Endothelial cell of umbilical vein (primary cell): ENCODE measurements at regions not wholly inside any gene's neighbourhood (a gene's known extent, or its start where the extent isn't known, plus 50 kb on each side); places are given as distances from the start of the nearest gene placed in this dataset.

ENCODE experiments used
- BruUV-seq: library from RNA; stranded (reverse); fragments of 400-500 nt; replicated peaks from 2 replicates; lab custom pipeline; 2021; lab: Mats Ljungman, UMichigan
- CTCF ChIA-PET: fragments of 300-600, 350-600 bp; sonication (Branson Sonifier 250); formaldehyde crosslinking; loops from one replicate; lab custom pipeline; 2021; ENCODE audit warnings: antibody characterized with exemption, inconsistent platforms; lab: Charles Lee
- POLR2A ChIA-PET: fragments of 300-600, 350-600 bp; sonication (Branson Sonifier 250); formaldehyde crosslinking; loops from one replicate; lab custom pipeline; 2021; ENCODE audit warnings: antibody characterized with exemption, inconsistent platforms; lab: Charles Lee
- DNase-seq: peaks from one replicate; pipeline ENCODE4 v3.0.0-alpha.2; 2011; ENCODE audit warnings: low read depth, low spot score
- FAIRE-seq: peaks from 2 replicates; lab custom pipeline; 2011; peaks lifted over from hg19 to GRCh38; lab: Jason Lieb, UNC
- H2AFZ ChIP-seq: 2 replicates; pipeline ENCODE4 v1.6.0; 2012; ENCODE audit warnings: low read depth, low read length, control low read depth, inconsistent platforms
- H3K27ac ChIP-seq: 2 replicates; pipeline ENCODE4 v1.5.1; 2011; ENCODE audit warnings: low read depth, mild to moderate bottlenecking, control low read depth, low read length, moderate library complexity; ENCODE audit not compliant: insufficient read depth
- H3K27me3 ChIP-seq, 2 experiments: 2 replicates each; pipeline versions ENCODE4 v1.6.0 to v1.6.1; 2011; ENCODE audit warnings: low read length in 2 of 2, mixed read lengths in 1 of 2; ENCODE audit not compliant: control insufficient read depth in 2 of 2, insufficient read depth in 2 of 2
- H3K36me3 ChIP-seq, 2 experiments: 2 replicates in 1 of 2; 3 replicates in 1 of 2; pipeline ENCODE4 v1.5.1; 2011; ENCODE audit warnings: low read length in 2 of 2, mild to moderate bottlenecking in 1 of 2, moderate library complexity in 1 of 2; ENCODE audit not compliant: control insufficient read depth in 2 of 2, insufficient read depth in 2 of 2; ENCODE audit errors: extremely low read depth in 1 of 2
- H3K4me1 ChIP-seq: 3 replicates; pipeline ENCODE4 v1.5.1; 2011; ENCODE audit warnings: mild to moderate bottlenecking, low read length; ENCODE audit not compliant: control insufficient read depth, insufficient read depth; ENCODE audit errors: extremely low read depth
- H3K4me2 ChIP-seq: 2 replicates; pipeline ENCODE4 v1.6.1; 2011; ENCODE audit warnings: low read length, control low read depth, mixed read lengths; ENCODE audit not compliant: insufficient read depth
- H3K4me3 ChIP-seq, 3 experiments: fragments of 200-600 bp in 1 of 3; sonication (generic), shearing (Covaris generic) in 1 of 3; replicated peaks in 1 of 3; 2 replicates each; pipeline ENCODE4 v1.5.1; 2011 to 2016; ENCODE audit warnings: control low read depth in 3 of 3, low read length in 3 of 3, mild to moderate bottlenecking in 2 of 3, inconsistent platforms in 1 of 3, low read depth in 1 of 3, moderate library complexity in 1 of 3; ENCODE audit not compliant: insufficient read depth in 1 of 3
- H3K79me2 ChIP-seq: 2 replicates; pipeline ENCODE4 v1.6.0; 2012; ENCODE audit warnings: low read length, inconsistent platforms; ENCODE audit not compliant: control insufficient read depth, insufficient read depth
- H3K9ac ChIP-seq: replicated peaks from 2 replicates; pipeline ENCODE3; 2011; ENCODE audit warnings: low read length, control low read depth; ENCODE audit not compliant: insufficient read depth; ENCODE audit errors: extremely low read depth
- H3K9me1 ChIP-seq: replicated peaks from 3 replicates; pipeline ENCODE4 v1.6.0; 2011; ENCODE audit warnings: mild to moderate bottlenecking, low read length; ENCODE audit not compliant: control insufficient read depth, insufficient read depth; ENCODE audit errors: extremely low read depth
- H3K9me3 ChIP-seq: replicated peaks from 2 replicates; pipeline ENCODE4 v1.5.1; 2012; ENCODE audit warnings: low read length, inconsistent platforms; ENCODE audit not compliant: control insufficient read depth, insufficient read depth
- H4K20me1 ChIP-seq: replicated peaks from 2 replicates; pipeline ENCODE3; 2011; ENCODE audit warnings: mild to moderate bottlenecking, low read length; ENCODE audit not compliant: control insufficient read depth, insufficient read depth; ENCODE audit errors: extremely low read depth
- CTCF ChIP-seq, 2 donors: IDR thresholded peaks; 1 replicate in 1 of 2; 2 replicates in 1 of 2; pipeline ENCODE4 v1.5.1; 2011; ENCODE audit warnings: low read length in 2 of 2, mild to moderate bottlenecking in 2 of 2, moderate library complexity in 2 of 2, control low read depth in 1 of 2, inconsistent platforms in 1 of 2, low read depth in 1 of 2; ENCODE audit not compliant: insufficient read depth in 1 of 2; ENCODE audit errors: extremely low read depth in 1 of 2
- EZH2 ChIP-seq: IDR thresholded peaks from 2 replicates; pipeline ENCODE4 v1.6.1; 2012; ENCODE audit warnings: borderline replicate concordance, low read depth, mild to moderate bottlenecking, moderate library complexity, low read length, inconsistent platforms; ENCODE audit not compliant: severe bottlenecking
- FOS ChIP-seq: IDR thresholded peaks from 2 replicates; pipeline ENCODE4 v1.6.1; 2011; ENCODE audit warnings: mild to moderate bottlenecking, low read length, moderate library complexity, borderline replicate concordance; ENCODE audit not compliant: insufficient read depth
- GATA2 ChIP-seq: IDR thresholded peaks from 2 replicates; pipeline ENCODE4 v1.7.0; 2011; ENCODE audit warnings: low read depth, mild to moderate bottlenecking, moderate library complexity, mixed read lengths, low read length; ENCODE audit not compliant: insufficient read length, insufficient read depth
- JUN ChIP-seq: IDR thresholded peaks from 2 replicates; pipeline ENCODE4 v1.6.1; 2011; ENCODE audit warnings: borderline replicate concordance, low read depth; ENCODE audit not compliant: insufficient read length, insufficient read depth
- MYC ChIP-seq: IDR thresholded peaks from one replicate; pipeline ENCODE4 v1.6.1; 2011; ENCODE audit warnings: mild to moderate bottlenecking, low read depth, low read length
- POLR2A ChIP-seq: IDR thresholded peaks from 2 replicates; pipeline ENCODE4 v1.6.1; 2012; ENCODE audit warnings: low read depth, mild to moderate bottlenecking, control low read depth, low read length
- POLR2AphosphoS5 ChIP-seq: IDR thresholded peaks from 2 replicates; pipeline ENCODE4 v1.6.1; 2012; ENCODE audit warnings: low read depth, mild to moderate bottlenecking, control low read depth, low read length, moderate library complexity; ENCODE audit not compliant: insufficient read depth
- dilution Hi-C: fragments of 300-500 bp; cut with MboI; formaldehyde crosslinking; loops from one replicate; pipeline ENCODE4 v1.15.0; 2019; ENCODE audit warnings: low sequenced_read_pairs; ENCODE audit not compliant: extremely low pct_ligation_motif_present
- intact Hi-C: fragments of 100-400 bp; cut with micrococcal nuclease; formaldehyde crosslinking; loops from one replicate; pipeline ENCODE4 v1.10.0; 2022
- TF ChIP-seq, protein P1 (sequence below): IDR thresholded peaks from 2 replicates; pipeline ENCODE4 v1.6.1; 2011; ENCODE audit not compliant: insufficient read depth, insufficient read length

GRCh38 chr10:21052072-21052708 is 155.1 kb upstream of the NEBL start:
- Histone ChIP-seq H2AFZ (no peak overlapping the region), H3K9me1 (no peaks in the 10 kb centered on the region), H3K4me2 (no peak overlapping the region), H3K4me3 (no peak overlapping the region), H3K79me2 (no peaks in the 10 kb centered on the region), H3K36me3 (no peaks in the 10 kb centered on the region), H3K4me1 (no peaks in the 10 kb centered on the region), H3K27ac (no peak overlapping the region), H4K20me1 (no peaks in the 10 kb centered on the region), H3K27me3 (peaks cover 0 to 1% of the 10 kb centered on the region in 2 experiments), H3K9me3 (no peaks in the 10 kb centered on the region), H3K9ac (no peak overlapping the region)
- no TSS peak for BruUV-seq
- TF ChIP-seq FOS (no peak), MYC (no peak), POLR2A (no peak), GATA2 (no peak), POLR2AphosphoS5 (no peak), EZH2 (no peak), CTCF (IDR thresholded peaks at IDR 0.05; ENCODE audit: extremely low read depth in 1 of 2, insufficient read depth in 1 of 2, low read depth in 1 of 2, low read length in 2 of 2) (no peak), JUN (no peak)
- TF ChIP-seq, protein P1, sequence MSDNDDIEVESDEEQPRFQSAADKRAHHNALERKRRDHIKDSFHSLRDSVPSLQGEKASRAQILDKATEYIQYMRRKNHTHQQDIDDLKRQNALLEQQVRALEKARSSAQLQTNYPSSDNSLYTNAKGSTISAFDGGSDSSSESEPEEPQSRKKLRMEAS, result no peak
- FAIRE-seq (no peak), DNase-seq (no peak)
- ChIA-PET POLR2A (no interaction called here), CTCF (interaction anchor here (0.9 kb wide), 1 partner anchor 10 kb away, joined by 3 read pairs; no protein-coding TSS in a partner anchor)
- intact Hi-C loops, result no loop called here
- dilution Hi-C loops, result no loop called here
